GM12801 (cell line): ENCODE measurements at regions not wholly inside any gene's neighbourhood (a gene's known extent, or its start where the extent isn't known, plus 50 kb on each side); places are given as distances from the start of the nearest gene placed in this dataset.

Experiments
- TF ChIP-seq, protein P1 (sequence below): IDR thresholded peaks from one replicate; pipeline ENCODE4 v1.5.1; 2011; ENCODE audit warnings: control low read depth; ENCODE audit not compliant: insufficient read length; ENCODE audit errors: extremely low read depth

DNA sequence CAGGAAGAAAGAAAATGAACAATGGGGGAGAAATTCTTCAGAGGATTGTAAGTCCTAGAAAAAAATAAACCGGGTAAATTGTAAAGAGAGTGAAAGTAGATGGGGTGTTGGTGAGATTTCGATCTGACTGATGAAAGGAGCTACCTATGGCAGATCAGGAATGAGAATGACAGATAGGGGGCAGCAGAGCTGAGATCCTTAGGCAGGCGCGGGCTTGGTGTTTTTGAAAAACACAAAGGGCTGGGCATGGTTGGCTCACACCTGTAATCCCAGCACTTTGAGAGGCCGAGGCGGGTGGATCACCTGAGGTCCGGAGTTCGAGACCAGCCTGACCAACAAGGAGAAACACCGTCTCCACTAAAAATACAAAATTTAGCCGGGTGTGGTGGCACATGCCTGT lies 1468.6 kb upstream of the SLC10A2 start:
- TF ChIP-seq, protein P1, sequence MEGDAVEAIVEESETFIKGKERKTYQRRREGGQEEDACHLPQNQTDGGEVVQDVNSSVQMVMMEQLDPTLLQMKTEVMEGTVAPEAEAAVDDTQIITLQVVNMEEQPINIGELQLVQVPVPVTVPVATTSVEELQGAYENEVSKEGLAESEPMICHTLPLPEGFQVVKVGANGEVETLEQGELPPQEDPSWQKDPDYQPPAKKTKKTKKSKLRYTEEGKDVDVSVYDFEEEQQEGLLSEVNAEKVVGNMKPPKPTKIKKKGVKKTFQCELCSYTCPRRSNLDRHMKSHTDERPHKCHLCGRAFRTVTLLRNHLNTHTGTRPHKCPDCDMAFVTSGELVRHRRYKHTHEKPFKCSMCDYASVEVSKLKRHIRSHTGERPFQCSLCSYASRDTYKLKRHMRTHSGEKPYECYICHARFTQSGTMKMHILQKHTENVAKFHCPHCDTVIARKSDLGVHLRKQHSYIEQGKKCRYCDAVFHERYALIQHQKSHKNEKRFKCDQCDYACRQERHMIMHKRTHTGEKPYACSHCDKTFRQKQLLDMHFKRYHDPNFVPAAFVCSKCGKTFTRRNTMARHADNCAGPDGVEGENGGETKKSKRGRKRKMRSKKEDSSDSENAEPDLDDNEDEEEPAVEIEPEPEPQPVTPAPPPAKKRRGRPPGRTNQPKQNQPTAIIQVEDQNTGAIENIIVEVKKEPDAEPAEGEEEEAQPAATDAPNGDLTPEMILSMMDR = no peak

DNA sequence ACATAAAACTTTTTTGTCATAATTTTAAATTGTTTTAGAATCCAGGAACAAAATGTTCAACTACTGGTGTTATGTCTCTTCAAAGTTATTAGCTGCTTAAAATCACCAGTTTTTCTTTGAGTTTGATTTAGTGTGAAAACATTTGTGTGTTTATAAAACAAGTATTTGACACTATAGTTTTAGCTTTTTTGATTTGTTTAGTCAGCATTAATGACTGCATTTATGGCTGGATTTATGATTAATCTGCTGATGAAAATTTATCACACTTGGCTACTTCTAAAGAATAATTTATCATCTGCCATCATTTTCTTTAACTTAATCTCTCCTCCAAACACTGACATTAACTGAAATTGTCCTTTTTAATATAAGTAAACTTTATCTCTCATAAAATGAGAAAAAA lies 1465.9 kb upstream of the SLC10A2 start:
- TF ChIP-seq, protein P1 = no peak

DNA sequence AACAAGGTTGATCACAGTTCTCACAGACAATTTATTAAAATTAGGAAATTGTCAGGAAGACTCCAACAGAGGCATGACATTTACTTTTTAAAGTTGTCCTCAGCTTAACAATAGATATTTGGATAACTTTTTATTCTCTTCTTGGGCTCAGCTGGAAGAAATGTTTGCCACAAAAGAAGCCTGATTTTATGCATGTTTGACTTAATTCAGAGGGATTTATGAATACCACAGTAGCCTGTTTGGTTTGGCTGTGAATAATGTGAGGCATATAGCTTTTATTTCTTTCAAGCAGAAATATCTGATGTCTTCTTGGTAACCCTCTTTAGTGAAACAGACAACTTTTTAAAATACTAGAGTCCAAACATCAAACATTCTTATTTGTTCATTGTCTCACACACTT lies 1464.5 kb upstream of the SLC10A2 start:
- TF ChIP-seq, protein P1 = no peak

DNA sequence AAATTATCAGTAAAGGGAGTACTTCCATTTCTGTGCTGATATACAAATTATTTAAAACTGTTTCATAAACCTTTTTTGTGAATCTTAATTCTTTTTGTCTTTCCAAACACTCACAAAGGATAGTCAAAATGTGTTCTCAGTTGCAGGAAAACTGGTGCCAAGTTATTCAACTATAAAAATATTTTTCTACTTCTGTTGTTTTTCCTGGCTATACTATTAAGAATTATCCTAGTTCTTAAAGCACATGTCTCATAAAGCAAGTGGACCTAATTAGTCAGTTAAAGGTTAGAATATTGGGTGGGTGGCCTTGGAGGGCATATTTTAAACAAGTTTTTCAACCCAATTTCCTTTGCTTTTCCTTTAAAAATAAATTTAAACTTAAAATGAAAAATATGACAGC lies 1460.3 kb upstream of the SLC10A2 start:
- TF ChIP-seq, protein P1 = no peak

DNA sequence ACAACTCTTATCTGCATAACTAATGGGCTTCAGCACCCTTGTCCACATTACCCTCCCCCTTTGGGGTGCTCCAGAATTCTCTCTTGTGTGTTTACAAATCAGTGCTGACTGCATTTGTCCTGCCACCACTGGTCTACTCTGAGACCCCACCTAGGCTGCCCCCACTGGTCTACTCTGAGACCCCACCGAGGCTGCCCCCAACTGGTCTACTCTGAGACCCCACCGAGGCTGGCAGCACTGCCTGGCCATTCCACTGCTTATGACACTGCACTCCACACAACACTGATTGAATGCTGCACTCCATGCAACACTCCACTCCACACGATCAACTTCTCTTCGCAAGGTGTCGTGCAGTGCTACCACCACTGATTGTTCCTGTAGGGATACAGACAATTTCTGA lies 1459.2 kb upstream of the SLC10A2 start:
- TF ChIP-seq, protein P1 = no peak

DNA sequence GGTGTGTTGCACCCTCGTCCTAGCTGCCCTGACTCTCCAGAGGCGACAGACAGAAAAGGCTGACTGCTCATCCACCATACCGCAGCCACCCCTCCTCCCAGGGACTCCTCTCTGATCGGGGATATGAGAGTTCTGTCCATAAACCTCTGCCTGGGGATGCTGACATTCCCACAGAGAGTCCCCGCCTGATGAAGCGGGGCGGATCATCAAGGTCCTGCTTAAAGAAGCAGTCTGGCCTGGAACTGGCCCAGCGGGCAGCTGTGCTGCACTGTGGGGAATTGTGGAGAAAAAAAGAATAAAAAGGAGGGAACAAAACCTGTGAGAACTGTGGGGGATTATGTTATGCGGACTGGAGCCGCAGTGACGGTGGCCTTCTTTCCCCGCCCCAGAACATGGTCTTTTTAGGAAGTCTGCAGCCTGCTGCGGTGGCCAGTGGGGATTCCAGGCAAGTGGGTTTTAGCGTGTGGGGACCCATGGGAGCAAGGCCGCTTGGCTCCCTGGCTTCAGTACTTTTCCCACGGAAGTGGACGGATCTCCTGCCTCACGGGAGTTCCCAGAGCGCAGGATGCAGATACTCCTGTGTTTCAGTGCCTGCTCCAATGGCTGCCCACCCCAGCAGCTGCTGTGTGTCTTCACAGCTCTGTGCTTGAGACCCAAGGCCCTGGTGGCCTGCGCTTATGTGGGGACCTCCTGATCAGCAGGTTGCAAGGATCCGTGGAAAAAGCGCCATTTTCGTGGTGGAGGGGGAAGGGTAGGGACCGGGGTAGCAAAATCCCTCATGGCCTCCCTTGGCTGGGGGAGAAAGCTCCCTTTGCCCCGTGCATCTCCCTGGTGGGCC lies 1456.2 kb upstream of the SLC10A2 start:
- TF ChIP-seq, protein P1 = no peak

DNA sequence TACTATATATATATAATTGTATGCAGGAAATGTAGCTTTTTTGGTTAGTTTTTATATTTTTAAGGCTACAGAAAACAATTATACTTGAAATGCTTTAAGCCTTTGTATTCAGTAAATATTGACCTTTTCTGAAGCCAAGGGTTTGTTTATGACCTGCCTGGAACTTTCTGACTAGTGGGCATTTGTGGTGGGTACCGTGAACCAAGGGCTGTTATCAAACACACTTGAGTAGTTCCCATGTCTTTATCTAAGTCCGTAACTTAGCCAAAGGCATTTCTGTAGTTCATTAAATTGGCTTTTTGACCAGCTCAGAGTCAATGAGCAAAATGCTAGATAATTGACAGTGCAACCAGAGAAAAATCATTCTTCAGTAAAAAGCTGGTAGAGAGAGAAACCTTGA lies 1444.2 kb upstream of the SLC10A2 start:
- TF ChIP-seq, protein P1 = no peak
